Stomach (tissue), 8 donors: ENCODE measurements at regions not wholly inside any gene's neighbourhood (a gene's known extent, or its start where the extent isn't known, plus 50 kb on each side); places are given as distances from the start of the nearest gene placed in this dataset.
A peak's percentile ranks its signal among the peaks of the same experiment; 100 is the strongest.

Experiments used
- DNase-seq, 2 donors: peaks; one replicate each; pipeline versions ENCODE4 v3.0.0 to v3.0.0-alpha.2; 2013 to 2019
- H3K27ac ChIP-seq, 5 donors: fragments of 200-600 bp in 4 of 5; sonication (generic) in 4 of 5; one replicate each; pipeline ENCODE4 v1.5.1; 2013 to 2019; ENCODE audit warnings: mild to moderate bottlenecking in 1 of 5, moderate library complexity in 1 of 5
- H3K27me3 ChIP-seq, 3 donors: fragments of 200-600 bp; sonication (generic); one replicate each; pipeline ENCODE4 v1.5.1; 2017 to 2019; ENCODE audit warnings: mixed run types in 1 of 3
- H3K36me3 ChIP-seq, 4 donors: fragments of 200-600 bp; sonication (generic); 1 replicate in 3 of 4; 2 replicates in 1 of 4; pipeline ENCODE4 v1.5.1; 2016 to 2019
- H3K4me1 ChIP-seq, 4 donors: fragments of 200-600 bp; sonication (generic); one replicate each; pipeline ENCODE4 v1.5.1; 2016 to 2019
- H3K4me3 ChIP-seq, 4 donors: fragments of 200-600 bp; sonication (generic) in 3 of 4; one replicate each; pipeline ENCODE4 v1.5.1; 2016 to 2019; ENCODE audit warnings: mild to moderate bottlenecking in 1 of 4
- H3K9me3 ChIP-seq, 4 donors: fragments of 200-600 bp; sonication (generic); one replicate each; pipeline ENCODE4 v1.5.1; 2016 to 2019
- EP300 ChIP-seq: sonication (generic); formaldehyde crosslinking; IDR thresholded peaks from one replicate; pipeline ENCODE4 v1.6.1; 2017; ENCODE audit warnings: antibody characterized with exemption
- POLR2A ChIP-seq, 4 donors: fragments of 450-650 bp; IDR thresholded peaks; one replicate each; pipeline ENCODE4 v1.6.1; 2016; ENCODE audit warnings: antibody characterized with exemption in 4 of 4, control low read depth in 2 of 4, mild to moderate bottlenecking in 1 of 4, moderate library complexity in 1 of 4
- POLR2AphosphoS5 ChIP-seq, 3 donors: sonication (generic); formaldehyde crosslinking; IDR thresholded peaks; one replicate each; pipeline ENCODE4 v1.6.1; 2016; ENCODE audit warnings: antibody characterized with exemption in 3 of 3
- WGBS, 5 donors: extraction: QIAGEN DNeasy Blood & Tissue Kit in 3 of 5; methylation state at CpG; one replicate each; pipeline versions ENCODE4 v1.1.5 to v1.1.7; 2013 to 2018; 5-methylcytosine and 5-hydroxymethylcytosine counted together
- intact Hi-C: fragments of 100-400 bp; cut with DNase I; formaldehyde crosslinking; loops from one replicate; pipeline ENCODE4 v1.15.1; 2023; ENCODE audit warnings: low total_unique reads
- TF ChIP-seq, protein P1 (sequence below), 7 experiments: fragments of 450-650 bp in 4 of 7; fragments of 200-600 bp in 3 of 7; sonication (generic) in 3 of 7; IDR thresholded peaks; one replicate each; pipeline ENCODE4 v1.5.1; 2016 to 2019; ENCODE audit warnings: antibody characterized with exemption in 7 of 7, control low read depth in 2 of 7, mild to moderate bottlenecking in 1 of 7
- donor health status: healthy with polysubstance abuse.
- donor health status: Bipolar disorder and iron deficiency.
- donor health status: healthy.

DNA sequence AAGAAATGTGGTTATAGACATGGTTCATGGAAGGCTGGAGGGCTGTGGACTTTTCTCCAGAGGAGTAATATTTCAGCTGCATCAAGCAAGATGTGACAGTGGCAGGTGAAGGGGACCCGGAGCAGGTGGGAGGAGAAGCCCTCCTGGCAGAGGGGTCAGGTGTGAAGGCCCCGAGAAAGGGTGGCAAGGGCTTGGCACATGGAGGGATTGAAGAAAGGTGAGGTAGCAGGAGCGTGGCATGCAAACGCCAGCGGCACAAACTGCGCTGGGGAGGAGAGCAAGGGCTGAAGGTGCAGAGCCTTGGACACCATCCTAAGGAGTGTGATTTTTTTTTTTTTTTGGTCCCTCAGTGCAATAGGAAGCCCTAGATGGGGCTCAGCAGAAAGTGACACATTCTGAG, 244.6 kb downstream of the TOMM20 start:
- H3K4me1 ChIP-seq: peaks cover 16 to 31% (median 22%) of the 10 kb centered on the region in 4 donors
- no peaks in the 10 kb centered on the region for H3K27me3 ChIP-seq
- no peaks in the 10 kb centered on the region for H3K36me3 ChIP-seq
- H3K27ac ChIP-seq: no peak overlapping the region
- no peak for TF ChIP-seq POLR2A (IDR thresholded peaks at IDR 0.05)
- TF ChIP-seq, protein P1, sequence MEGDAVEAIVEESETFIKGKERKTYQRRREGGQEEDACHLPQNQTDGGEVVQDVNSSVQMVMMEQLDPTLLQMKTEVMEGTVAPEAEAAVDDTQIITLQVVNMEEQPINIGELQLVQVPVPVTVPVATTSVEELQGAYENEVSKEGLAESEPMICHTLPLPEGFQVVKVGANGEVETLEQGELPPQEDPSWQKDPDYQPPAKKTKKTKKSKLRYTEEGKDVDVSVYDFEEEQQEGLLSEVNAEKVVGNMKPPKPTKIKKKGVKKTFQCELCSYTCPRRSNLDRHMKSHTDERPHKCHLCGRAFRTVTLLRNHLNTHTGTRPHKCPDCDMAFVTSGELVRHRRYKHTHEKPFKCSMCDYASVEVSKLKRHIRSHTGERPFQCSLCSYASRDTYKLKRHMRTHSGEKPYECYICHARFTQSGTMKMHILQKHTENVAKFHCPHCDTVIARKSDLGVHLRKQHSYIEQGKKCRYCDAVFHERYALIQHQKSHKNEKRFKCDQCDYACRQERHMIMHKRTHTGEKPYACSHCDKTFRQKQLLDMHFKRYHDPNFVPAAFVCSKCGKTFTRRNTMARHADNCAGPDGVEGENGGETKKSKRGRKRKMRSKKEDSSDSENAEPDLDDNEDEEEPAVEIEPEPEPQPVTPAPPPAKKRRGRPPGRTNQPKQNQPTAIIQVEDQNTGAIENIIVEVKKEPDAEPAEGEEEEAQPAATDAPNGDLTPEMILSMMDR (IDR thresholded peaks at IDR 0.05): no peak
- TF ChIP-seq EP300: no peak
- no peak for TF ChIP-seq POLR2AphosphoS5 (IDR thresholded peaks at IDR 0.05)
- intact Hi-C loops: no loop called here
- H3K4me3 ChIP-seq: no peak overlapping the region
- H3K9me3 ChIP-seq: no peaks in the 10 kb centered on the region
- WGBS, 5 donors: 91 to 99% (median 96%) methylated on average over 6 of the region's 6 CpGs
- DNase-seq: no peak

DNA sequence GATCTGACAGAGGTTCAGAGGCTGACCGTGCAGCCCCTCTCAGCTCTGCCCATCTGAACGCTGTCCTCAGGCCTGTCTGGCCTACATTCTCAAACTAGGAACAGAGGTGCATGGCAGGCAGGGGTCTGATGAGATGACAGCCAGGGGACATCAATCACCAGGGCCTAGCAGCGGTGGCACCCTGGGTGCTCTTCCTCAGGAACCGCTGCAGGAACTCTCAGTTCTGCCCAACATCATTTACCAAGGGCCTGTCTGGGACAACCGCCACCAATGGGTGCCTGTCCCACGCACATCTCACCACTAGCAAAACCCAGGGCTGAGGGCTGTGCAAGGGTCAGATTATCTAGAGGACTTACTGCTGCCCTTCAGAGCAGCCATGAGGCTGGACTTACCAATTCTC, 245.7 kb downstream of the TOMM20 start:
- no peak for TF ChIP-seq POLR2AphosphoS5 (IDR thresholded peaks at IDR 0.05)
- TF ChIP-seq, protein P1 (IDR thresholded peaks at IDR 0.05): no peak
- no peak for TF ChIP-seq EP300
- TF ChIP-seq POLR2A (IDR thresholded peaks at IDR 0.05): no peak
- no peak for DNase-seq
- Histone ChIP-seq H3K9me3 (no peaks in the 10 kb centered on the region), H3K27ac (no peak overlapping the region), H3K4me1 (peaks cover 16 to 31% (median 22%) of the 10 kb centered on the region in 4 donors), H3K27me3 (no peaks in the 10 kb centered on the region), H3K4me3 (no peak overlapping the region), H3K36me3 (no peaks in the 10 kb centered on the region)
- intact Hi-C loops: no loop called here
- WGBS, 5 donors: 93 to 100% (median 95%) methylated on average over 4 to 6 of the region's 6 CpGs

DNA sequence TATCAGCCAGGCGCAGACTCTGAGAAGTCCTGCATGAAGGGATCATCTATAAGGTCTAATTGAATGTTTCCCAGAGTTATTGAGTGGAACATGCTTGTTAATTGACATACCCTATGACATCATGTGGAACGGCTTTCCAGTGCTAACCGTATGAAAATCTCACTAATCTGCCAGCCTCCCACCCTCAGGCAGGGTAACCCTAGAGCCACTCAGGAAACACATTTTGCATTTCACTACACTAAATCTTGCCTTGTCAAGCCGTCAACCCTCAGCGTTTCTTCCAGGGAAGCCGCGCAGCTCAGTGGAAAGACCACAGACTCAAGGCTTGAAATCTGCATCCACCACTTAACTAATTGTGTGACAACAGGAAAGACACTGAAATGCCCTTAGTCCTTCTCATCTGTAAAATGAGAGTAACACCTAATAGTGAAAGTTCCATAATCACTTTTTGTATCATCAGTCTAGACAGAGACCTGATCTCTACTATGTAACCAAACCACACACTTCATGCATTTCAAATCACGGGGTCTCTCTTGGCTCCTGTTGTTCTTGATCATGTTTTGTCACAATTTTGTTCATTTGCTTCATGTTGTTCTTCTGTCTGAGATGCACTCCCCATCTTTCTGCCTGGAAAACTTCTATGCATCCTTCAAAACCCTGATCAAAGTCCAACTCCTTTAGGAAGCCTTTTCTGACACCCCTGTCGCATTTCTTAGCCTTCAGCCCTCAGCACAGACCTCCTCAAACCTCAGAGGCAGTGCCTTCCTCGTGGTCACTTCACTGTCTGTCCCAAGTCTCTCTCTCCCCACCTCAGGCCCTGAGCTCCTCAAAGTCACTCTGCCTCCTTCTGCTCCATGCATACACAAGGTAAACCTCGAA, 246.5 kb downstream of the TOMM20 start:
- TF ChIP-seq, protein P1 (IDR thresholded peaks at IDR 0.05): no peak
- TF ChIP-seq POLR2A (IDR thresholded peaks at IDR 0.05): no peak
- no peak for TF ChIP-seq POLR2AphosphoS5 (IDR thresholded peaks at IDR 0.05)
- TF ChIP-seq EP300: no peak
- 71 to 82% (median 76%) methylated on average over 11 of the region's 11 CpGs for WGBS, 5 donors

DNA sequence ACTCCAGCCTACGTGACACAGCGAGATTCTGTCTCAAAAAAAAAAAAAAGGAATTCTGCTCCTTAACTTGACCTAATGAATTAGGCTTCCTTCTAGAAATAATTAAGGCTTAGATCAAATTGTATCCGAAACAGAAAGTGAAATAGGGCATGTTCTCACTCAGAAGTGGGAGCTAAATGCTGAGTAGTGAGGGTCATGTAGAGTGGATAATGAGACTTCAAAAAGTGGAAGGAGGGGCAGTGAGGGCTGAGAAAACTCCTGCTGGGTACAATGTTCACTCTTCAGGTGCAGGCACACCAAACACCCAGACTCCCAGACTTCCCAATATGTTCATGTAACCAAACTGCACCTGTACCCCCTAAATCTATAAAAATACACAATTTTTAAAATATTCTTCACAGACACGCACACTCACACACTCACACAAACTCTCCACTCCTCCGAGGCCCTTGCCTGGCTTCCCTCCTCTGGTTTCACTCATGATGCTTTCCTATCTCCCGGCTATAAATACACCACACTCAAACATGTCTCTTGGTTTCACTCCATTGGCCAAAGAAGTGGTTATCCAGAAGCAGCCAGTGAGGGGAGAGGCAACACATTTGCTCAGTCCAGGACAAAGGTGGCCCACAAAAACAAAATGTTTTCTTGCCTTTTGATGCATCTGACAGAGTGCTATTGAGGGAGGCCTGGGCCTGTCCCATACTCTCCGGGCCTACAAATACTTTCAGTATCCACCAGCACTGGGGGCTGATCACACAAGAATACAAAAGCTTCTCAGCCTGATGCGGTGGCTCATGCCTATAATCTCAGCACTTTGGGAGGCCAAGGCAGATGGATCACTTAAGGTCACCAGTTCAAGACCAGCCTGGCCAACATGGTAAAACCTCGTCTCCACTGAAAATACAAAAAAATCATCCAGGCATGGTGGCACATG, 249.2 kb downstream of the TOMM20 start:
- WGBS, 5 donors: 88 to 93% (median 89%) methylated on average over 9 of the region's 9 CpGs
- Histone ChIP-seq H3K9me3 (no peaks in the 10 kb centered on the region), H3K27ac (peak overlapping the region in 1 of 5 donors; percentile 3), H3K27me3 (no peaks in the 10 kb centered on the region), H3K36me3 (no peaks in the 10 kb centered on the region), H3K4me1 (peaks cover 8 to 33% (median 27%) of the 10 kb centered on the region in 4 donors), H3K4me3 (no peak overlapping the region)
- intact Hi-C loops: no loop called here
- TF ChIP-seq EP300 (no peak), POLR2A (IDR thresholded peaks at IDR 0.05) (no peak)
- TF ChIP-seq, protein P1 (IDR thresholded peaks at IDR 0.05): no peak
- no peak for DNase-seq

More for the DNA sequence above, 246.5 kb downstream of the TOMM20 start:
- Histone ChIP-seq H3K4me1 (peaks cover 16 to 28% (median 23%) of the 10 kb centered on the region in 4 donors), H3K27me3 (no peaks in the 10 kb centered on the region), H3K27ac (no peak overlapping the region), H3K4me3 (no peak overlapping the region), H3K9me3 (no peaks in the 10 kb centered on the region), H3K36me3 (no peaks in the 10 kb centered on the region)
- no peak for DNase-seq
- intact Hi-C loops: no loop called here
